ENCODE measurements at regions not wholly inside any gene's neighbourhood (a gene's known extent, or its start where the extent isn't known, plus 50 kb on each side); places are given as distances from the start of the nearest gene placed in this dataset.

DNA sequence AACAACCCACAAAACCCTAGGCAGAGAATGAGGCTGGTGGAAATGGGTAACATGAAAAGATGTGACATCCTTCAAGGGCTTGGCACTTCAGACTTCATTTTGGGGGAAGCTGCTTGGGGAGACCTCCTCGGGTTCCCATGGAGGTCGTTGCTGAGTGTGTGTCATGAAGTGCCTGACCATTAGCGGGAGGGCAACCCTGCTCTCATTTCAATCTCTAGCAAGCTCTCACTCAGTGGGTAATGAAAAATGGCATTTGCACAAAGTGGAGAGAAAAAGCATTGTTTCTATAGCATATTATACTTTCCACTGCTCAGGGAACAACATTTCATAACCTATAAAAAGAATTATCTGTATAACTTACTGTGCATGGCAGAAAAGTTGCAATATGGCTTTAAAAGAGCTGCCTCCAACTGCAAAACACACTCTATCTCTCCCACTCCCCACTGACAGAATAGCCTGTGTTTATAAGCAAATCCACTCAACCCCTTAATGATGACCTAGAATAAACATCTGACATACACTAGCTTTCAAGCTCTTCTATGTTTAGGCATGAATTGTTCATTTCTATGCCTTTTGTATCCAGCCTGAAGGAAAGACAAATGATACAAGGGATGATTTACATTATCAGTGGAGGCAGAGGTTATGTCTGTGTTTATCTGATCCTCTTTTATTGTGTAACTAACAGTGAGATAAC lies 357.2 kb downstream of the ZSWIM6 start:
- no peak for DNase-seq

DNA sequence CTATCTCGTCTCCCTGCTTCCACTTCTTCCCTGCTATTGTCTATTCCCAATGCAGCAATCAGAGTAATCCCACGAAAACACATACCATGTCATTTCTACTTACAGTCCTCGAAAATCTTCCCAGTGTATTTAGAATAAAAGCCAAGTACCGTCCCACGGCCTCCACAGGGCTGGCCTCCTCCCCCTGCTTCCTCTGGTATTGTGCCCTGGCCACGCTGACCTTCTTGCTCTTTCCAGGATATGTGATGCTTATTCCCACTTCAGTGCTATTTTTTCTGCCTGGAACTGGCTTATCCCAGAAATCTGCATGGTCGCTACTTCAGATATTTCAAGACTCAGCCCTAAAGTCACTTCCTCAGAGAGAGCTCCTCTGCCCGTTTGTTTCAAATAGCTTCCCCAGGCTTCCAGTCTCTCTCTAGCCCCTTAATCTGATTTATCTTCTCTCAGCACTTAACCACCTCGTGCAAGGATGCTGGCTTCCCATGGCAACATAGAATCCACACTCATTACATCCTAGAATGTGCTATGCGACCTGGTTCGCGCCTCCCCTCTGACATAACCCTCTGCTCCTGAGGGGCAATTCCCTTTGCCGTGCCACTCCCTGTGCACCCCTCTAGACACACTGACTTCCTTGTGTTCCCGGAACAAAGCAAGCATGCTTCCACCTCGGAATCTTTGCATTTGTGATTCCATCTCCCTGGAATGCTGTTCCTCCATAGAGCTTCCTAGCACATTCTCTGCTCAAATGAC lies 365.9 kb downstream of the ZSWIM6 start:
- no peak for DNase-seq

DNA sequence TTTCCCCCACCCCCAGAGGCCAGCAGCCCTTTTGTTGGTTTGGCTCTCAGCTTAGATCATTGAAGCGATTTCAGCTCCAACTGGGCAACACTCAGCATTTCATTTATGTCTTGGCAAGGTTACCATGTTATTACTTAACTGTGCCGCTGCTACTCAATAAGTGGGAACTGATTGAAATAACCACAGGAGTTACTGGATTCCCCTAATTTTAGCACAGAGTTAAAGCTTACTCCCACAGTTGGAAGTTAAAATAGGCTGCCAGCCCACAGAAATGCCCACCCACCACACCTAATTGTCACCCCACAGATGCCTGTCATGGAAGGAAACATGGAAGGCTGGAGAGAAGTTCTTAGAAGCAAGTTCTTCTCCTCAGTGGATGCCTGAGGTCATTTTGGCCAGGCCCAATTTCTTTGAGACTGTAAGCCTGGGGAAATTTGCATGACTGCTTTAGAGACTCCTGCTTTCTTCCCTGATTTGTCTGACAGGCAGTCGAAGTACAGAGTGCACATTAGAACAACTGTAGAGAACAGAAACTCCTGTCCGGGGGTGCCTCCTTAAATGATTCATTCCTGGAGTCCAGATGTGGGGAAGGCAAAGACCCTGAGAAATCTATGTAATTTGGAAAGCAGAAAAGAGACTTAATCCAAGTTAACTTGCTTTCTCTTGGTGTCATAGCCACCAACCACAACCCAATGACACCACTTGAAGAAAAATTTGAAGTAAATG lies 370.0 kb downstream of the ZSWIM6 start:
- no peak for DNase-seq

DNA sequence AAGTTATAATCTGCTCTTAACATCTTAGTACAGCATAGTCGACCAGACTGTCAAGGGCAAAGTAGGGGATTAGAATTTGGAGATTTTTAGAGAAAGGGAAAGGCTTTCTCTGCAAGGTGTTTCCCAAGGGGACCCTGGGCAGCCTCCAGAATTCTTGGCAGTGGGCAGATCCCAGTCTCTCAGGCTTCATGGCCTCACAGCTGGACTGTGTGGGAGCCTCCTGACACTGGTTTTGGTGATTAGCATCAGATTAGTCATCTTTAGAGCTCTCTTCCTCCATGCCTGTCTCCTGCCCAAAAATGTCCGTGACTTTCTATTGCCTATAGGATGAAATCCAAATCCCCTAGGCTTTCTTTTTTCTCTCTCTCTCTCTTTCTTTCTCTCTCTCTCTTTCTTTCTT lies 370.7 kb downstream of the ZSWIM6 start:
- DNase-seq = no peak

DNA sequence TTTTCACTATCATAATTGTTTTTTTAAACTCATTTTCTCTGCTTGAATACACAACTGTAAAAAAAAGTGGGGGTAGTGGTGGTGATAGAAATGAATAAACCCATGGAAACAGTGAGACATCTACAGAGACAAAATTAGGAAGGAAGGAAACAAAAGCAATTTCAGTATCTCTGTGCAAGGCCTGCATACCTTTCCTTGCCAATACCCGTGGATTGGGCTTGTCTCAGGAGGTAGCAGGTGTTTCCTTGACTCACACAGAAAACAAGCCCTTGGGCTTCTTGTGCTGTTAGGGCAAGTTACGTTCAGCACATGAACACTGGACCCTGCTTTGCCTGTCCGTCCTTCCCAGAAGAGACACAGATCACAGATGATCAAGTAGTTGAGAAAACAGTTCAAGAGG lies 372.2 kb downstream of the ZSWIM6 start:
- no peak for DNase-seq

DNA sequence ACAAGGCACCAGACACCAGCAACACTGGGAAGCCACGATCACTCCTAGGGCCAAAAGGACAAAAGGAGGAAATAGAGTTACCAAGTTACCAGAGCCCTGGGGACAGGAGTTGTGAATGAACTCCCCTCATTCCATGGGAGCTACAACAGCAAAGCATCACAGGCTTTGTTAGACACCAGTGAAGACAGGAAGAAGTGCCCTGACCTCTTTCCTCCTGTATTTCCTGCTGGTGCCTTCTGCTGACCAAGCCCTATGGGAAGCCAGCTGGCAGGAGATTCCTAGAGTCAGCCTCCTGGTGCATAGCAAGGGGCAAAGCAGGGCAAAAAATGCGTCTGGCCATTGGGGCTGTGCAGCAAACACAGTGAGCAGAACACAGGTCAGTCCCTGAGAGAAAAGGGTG lies 374.7 kb downstream of the ZSWIM6 start:
- no peak for DNase-seq

DNA sequence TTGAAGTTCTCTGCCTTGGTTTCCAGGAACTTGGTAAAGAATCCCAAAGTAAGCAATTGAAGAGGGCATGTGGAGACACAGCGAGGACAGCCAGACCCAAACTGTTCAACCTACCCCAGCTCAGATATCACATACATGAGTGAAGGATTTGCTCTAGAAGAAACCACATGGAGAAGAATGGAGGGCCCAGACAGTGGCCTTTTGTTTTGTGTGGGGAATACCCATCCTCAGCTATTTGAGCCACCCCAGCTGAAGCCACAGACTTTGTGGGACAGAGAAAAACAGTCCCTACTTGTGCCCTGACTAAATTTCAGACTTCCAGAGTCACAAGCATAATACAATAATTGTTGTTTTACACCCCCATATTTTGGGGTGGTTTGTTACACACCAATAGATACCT lies 387.1 kb downstream of the ZSWIM6 start:
- DNase-seq = no peak

DNA sequence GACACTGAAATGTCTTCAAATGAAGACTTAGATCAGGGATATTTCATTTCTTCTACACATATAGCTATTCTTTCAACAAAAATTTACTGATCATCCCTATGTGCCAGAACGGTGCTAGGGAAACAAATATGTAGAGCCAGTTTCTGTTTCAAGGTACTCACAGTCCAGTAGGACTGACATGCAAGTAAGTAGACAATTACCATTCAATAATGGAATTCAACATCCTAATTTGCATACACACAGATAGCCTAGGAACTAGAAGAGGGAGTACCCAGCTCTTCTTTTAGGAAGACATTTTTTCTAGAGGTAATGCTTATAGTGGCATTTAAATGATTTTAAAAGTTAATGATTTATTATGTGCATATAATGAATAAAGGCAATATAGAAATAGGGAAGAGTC lies 388.8 kb downstream of the ZSWIM6 start:
- no peak for DNase-seq

DNA sequence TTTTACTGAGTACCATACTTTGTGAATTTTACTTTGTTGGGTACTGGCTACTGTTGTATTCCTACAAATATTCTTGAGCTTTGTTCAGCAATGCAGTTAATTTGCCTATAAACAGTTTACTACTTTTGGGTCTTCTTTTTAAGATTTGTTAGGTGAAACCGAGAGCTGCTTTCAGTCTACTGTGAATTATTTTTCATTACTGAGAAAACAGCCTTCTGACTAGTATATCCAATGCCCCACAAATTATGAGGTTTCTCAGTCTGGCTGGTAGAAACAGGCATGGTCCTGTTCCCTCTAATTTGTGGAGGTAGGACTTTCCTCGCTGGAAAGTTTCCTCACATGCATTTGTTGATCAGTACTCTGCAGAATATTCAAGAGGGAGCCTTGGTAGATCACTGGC lies 392.0 kb downstream of the ZSWIM6 start:
- no peak for DNase-seq

DNA sequence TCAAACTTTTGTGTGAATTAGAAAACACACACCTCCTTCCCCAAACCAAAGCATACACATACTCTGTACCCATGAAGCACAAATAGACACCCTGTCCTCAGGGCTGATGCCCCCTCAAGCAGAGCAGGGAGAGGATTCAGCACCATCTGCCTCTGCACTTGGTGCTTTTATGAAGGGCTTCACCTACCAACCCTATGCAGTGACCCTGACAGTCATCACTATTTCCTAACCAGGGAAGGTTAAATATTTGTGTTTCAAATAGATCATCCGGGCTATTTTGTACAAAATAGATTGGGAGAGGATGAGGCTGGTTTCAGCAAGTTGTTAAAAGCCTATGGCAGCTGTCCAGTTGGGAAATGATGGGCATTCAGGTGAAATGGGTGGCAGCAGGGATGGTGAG lies 396.2 kb downstream of the ZSWIM6 start:
- no peak for DNase-seq

DNA sequence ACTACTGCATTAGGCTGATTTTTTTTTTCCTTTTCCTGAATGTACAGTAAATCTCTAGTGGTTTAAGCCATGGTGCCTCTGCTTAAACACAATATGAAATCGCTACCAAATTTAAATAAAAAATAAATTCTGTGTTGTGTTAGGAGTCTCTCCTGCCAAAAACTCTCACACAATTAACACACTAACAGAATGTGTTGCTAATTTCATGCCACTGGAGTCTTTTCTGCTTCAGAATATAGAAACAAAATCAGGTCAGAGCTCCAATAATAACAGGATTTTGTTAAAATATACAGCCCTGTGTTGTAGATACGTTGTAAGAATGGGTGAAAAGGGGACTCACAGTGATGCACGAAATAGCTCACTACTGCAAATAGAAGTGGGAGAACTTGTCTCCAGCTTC lies 398.8 kb downstream of the ZSWIM6 start:
- DNase-seq = no peak

DNA sequence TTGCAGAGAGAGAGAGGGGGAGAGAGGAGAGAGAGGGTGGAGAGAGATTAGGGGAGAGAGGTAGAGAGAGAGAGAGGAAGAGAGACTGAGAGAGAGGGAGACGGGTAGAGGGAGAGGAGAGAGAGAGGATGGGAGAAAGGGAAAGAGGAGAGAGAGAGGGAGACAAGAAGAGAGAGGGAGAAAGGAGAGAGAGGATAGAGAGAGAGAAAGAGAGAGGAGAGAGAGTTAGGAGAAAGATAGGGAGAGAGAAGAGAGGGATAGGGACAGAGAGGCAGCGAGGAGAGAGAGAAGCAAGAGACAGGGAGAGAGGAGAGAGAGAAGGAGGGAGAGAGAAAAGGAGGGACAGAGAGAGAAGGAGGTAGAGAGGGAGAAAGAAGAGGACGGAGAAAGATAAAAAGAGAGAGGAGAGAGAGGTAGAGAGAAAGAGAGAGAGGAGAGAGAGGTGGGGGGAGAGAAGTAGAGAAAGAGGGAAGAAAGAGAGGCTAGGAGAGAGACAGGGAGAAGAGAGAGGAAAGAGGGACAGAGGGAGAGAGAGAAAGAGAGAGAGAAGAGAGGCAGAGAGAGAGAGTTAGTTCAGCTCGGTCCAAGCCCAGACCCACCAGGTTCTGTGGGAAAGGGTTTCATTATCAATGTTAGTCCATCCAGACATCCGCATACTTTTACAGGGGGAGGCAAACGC lies 399.3 kb downstream of the ZSWIM6 start:
- no peak for DNase-seq

DNA sequence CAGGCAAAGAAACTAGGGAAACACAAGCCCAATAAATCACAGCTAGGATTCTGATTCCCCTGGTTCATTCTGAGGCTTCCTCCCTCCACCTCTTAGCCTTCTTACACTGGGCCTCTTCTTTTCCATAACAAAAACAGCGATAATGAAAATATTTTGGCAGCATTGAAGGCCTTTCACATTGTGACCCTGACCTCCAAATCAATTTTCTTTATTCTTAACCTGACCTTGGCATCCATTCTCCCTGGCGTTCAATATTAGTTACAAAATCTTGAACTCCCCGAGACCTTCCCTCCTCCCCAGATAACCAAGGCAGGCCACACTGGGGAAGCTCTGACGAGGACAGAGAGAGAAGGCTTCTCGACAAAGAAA lies 399.9 kb downstream of the ZSWIM6 start:
- DNase-seq = no peak

DNA sequence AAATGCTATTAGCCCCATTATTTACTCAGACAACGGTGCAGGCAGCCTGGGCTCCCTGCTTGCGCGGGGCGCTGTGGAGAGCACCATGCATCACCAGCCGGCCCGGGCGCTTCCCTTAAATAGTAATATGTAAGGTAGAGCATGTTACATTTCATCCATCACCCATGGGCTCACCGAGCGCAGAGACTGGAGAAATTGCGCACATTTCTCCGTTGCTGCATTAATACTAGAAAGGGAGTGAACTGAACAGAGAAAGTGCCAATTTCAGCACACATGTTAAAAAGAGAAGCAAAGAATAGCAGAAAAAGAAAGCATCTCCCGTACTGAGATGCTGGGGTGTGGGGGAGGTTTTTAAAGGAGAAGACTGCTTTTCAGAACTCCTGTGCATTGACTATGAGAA lies 400.3 kb downstream of the ZSWIM6 start:
- DNase-seq = no peak

DNA sequence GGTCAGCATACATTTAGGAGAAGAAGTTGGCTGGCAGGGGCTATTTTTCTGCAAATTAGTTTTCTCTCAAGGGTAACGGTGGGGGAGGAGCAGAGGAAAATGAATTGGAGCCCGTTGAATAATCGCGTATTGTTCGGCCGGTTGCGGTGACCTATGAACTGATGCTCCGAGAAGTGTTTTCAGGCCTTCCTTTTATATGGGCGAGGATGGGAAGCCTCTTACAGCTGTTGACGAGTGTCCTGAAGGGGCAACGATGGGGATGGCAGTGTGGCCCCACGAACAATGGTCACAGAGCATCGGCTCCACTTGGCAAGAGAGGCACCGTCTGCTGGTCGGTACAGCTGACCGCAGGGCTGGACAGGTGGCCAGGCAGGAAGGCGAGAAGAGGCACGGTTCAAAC lies 400.7 kb downstream of the ZSWIM6 start:
- no peak for DNase-seq

DNA sequence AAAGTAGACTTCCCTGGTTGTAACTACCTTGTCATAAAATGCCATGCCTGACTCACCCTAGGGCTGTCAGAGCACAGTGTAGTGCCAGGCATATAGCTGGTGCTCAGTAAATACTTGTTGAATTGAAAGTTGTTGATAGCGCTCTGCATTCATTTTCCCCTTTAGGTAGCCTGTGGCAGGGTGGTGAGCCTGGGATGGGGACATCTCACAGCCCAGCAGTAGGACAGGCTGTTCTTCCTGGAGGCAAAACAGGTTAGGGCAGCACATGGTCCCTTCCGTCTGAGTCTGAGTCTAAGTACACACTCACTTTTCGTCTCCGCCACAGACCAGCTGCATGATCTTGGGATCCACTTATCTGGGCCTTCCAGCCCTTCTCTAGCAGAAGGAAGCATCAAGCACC lies 401.9 kb downstream of the ZSWIM6 start:
- DNase-seq = no peak

DNA sequence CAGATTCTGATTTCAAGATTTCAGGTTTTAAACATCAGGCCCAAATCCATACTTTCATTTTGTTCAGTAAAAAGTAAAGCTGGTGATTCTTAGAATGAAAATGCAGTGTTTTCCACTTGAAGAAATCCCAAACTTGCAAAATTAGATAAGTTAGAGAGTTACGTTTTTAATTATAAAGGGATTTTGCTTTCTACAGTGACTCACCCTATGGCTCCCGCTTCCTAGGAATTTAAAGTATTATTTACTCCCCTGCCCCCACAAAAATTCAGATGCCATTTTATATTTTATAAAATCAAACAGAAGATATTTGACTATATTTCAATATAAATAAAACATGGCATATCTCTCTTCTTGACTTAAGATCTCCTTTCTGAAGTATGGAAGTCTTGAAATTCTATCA lies 402.9 kb downstream of the ZSWIM6 start:
- no peak for DNase-seq

DNA sequence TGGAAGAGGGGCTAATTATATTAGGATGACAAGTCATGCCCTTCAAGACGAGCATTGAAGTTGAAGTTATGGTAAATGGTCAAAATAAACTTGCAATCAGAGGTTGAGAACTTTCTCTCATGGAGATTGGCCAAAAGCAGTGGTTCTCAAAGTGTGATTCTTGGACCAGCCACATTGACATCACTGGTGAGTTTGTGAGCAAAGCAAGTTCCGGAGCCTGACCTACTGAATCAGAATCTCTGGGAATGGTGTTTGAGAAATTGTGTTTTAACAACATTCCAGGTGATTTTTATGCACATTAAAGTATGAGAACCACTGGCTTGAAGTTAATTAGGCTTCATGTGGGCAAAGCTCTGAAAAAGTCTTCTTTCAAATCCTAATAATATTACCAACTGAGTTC lies 403.5 kb downstream of the ZSWIM6 start:
- no peak for DNase-seq

DNA sequence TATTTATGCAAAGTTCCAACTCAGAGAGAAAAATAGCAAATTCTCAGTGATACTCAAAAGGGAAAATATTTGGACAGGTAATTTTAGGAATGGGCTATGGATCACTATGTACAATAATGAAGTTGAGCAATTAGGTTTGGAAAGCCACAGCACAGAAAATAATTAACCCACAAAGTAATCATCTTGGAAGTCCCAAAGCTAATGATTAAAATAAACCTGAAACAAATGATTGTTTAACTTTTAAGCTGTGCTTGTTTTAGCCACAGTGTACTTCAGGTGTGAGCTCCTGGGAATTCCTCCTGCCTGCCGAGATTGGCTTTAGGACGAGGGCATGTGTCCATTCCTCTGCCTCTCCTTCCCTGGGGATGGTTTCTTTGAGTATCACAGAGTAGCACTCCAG lies 403.9 kb downstream of the ZSWIM6 start:
- no peak for DNase-seq

DNA sequence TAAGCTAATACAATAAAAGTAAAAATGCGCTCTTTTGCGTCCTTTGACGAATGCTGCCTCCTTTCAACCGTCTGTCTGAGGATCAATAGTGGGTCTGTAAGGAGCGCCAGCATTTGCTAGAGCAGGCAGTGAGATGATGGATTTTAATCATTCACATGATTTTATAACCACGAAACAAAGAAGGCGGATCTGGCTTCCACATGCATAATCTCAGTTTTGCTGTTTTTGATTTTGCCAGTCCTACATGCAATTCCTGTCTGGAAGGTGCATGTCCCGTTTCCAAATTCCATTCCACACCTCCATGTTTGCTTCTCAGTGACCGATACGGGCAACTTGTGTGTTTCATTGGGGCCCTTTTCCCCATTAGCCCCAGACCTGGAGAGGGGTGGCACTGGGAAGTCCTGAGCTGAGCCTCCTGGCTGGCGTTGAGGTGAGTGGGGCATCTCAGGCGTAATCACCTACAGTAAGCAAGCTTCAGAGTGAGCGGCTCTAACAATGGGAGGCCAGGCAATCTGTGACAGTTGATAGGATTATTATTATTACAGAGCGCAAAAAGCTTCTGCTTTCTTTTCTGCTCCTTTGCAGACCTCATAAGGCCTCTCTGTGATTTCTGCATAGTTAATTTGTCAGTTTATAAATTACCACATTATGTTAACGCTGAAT lies 405.4 kb downstream of the ZSWIM6 start:
- DNase-seq = no peak

DNA sequence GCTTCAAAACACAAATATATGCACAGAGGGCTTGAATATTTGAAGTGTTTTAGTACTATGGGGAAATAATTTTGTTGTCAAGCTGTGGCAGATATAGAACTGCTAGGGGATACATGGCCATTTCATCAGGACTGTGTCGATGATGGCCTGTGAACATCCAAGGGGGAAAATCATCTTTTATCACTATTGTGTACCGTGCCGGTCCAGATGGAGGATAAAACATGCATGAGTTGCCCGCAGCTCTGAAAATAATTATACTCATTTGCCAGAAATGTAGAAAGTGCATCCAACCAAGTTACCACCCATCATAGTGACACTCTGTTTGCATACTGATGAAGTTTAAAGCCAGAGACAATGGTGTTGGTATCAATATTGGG lies 405.9 kb downstream of the ZSWIM6 start:
- no peak for DNase-seq

DNA sequence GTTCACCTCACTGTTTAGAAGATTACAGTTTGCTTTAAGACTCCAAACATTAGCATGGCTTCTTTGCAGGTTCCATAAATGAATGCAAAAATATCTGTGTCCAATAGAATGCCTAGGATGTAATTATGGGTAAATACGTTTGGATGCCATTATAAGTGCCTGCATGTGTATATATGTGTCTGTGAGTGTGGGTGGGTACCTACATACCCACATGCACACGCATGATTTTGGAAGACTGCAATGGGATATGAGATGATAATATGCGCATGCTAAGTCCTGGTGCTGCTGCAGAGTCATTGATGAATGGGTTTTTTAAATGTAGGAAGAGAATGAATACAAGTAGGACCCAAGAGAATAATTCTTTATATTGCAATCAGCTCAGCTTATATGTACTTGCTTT lies 406.4 kb downstream of the ZSWIM6 start:
- no peak for DNase-seq
